Thymus (tissue), 11 donors: ENCODE measurements at regions not wholly inside any gene's neighbourhood (a gene's known extent, or its start where the extent isn't known, plus 50 kb on each side); places are given as distances from the start of the nearest gene placed in this dataset.

Experiments
- DNase-seq, 9 donors: peaks; one replicate each; pipeline ENCODE4 v3.0.0-alpha.2; 2013; ENCODE audit warnings: low spot score in 9 of 9, low read depth in 6 of 9, missing footprints in 1 of 9
- H3K27ac ChIP-seq, 2 donors: one replicate each; pipeline ENCODE4 v1.5.1; 2013; ENCODE audit warnings: control low read depth in 1 of 2, low read depth in 1 of 2, low read length in 1 of 2, mild to moderate bottlenecking in 1 of 2, moderate library complexity in 1 of 2
- H3K27me3 ChIP-seq, 2 donors: one replicate each; pipeline ENCODE4 v1.5.1; 2013; ENCODE audit warnings: low read length in 1 of 2; ENCODE audit not compliant: control insufficient read depth in 2 of 2, insufficient read depth in 1 of 2
- H3K36me3 ChIP-seq, 2 donors: one replicate each; pipeline ENCODE4 v1.5.1; 2013; ENCODE audit warnings: low read length in 1 of 2, mild to moderate bottlenecking in 1 of 2, moderate library complexity in 1 of 2; ENCODE audit not compliant: control insufficient read depth in 2 of 2, insufficient read depth in 2 of 2
- H3K4me1 ChIP-seq, 2 donors: one replicate each; pipeline ENCODE4 v1.5.1; 2013; ENCODE audit warnings: low read length in 2 of 2; ENCODE audit not compliant: control insufficient read depth in 2 of 2, insufficient read depth in 2 of 2
- H3K4me3 ChIP-seq, 2 donors: one replicate each; pipeline ENCODE4 v1.5.1; 2013; ENCODE audit warnings: low read length in 2 of 2, control low read depth in 1 of 2, mild to moderate bottlenecking in 1 of 2
- H3K9me3 ChIP-seq, 2 donors: one replicate each; pipeline ENCODE4 v1.5.1; 2013; ENCODE audit warnings: low read length in 1 of 2, mild to moderate bottlenecking in 1 of 2; ENCODE audit not compliant: control insufficient read depth in 2 of 2, insufficient read depth in 1 of 2
- WGBS: extraction: QIAGEN DNeasy Blood & Tissue Kit; methylation state at CpG from one replicate; pipeline ENCODE4 v1.1.7; 2013; 5-methylcytosine and 5-hydroxymethylcytosine counted together
- donor health status: healthy.

DNA sequence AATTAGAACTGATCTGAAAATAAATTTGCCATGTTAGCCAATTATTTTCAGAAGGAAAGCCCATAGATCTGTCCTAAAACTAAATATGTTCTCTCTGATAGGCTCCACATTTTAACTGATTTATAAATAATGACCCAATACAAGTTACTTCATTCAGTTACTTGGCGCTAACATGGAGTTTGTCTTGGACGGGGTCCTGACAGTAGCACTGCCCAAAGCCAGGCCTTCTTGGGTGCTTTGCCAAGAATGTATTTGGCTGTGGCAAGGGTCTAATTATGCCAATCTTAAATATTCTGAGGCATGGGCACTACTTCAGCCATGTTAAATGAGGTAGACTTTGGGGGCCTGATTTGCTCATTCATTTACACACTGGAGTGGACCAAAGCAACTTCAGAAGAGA is 135.0 kb upstream of the PKDCC start:
- WGBS = 99% methylated on average over 2 of the region's 2 CpGs
- peaks cover 0 to 2% of the 10 kb centered on the region in 2 donors for H3K27me3 ChIP-seq
- H3K27ac ChIP-seq = no peak overlapping the region
- no peak overlapping the region for H3K4me3 ChIP-seq
- peaks cover 0 to 5% of the 10 kb centered on the region in 2 donors for H3K4me1 ChIP-seq
- DNase-seq = no peak
- H3K9me3 ChIP-seq = no peaks in the 10 kb centered on the region
- H3K36me3 ChIP-seq = no peaks in the 10 kb centered on the region

DNA sequence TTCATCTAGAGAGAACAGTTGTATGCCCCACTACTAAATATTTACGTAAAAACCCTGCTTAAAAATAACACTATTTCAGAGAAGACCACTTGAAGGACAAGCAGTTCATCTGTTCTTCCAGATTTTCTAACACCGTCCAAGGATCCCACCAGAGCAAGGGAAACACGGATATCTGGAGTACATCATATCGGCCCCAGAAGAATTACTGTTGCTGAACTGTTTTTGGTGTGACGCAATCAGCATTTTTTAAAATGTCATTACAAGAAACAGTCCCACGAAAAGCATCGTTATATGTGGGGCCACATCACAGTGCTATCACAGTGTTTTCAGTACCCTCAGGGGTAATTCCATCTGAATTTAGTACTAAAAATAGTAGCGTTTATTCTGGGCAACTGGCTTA is 134.5 kb upstream of the PKDCC start:
- H3K27me3 ChIP-seq = peaks cover 0 to 2% of the 10 kb centered on the region in 2 donors
- H3K4me1 ChIP-seq = peaks cover 0 to 5% of the 10 kb centered on the region in 2 donors
- no peaks in the 10 kb centered on the region for H3K36me3 ChIP-seq
- WGBS = 97% methylated on average over 8 of the region's 8 CpGs
- H3K9me3 ChIP-seq = no peaks in the 10 kb centered on the region
- H3K27ac ChIP-seq = no peak overlapping the region
- DNase-seq = no peak
- no peak overlapping the region for H3K4me3 ChIP-seq

DNA sequence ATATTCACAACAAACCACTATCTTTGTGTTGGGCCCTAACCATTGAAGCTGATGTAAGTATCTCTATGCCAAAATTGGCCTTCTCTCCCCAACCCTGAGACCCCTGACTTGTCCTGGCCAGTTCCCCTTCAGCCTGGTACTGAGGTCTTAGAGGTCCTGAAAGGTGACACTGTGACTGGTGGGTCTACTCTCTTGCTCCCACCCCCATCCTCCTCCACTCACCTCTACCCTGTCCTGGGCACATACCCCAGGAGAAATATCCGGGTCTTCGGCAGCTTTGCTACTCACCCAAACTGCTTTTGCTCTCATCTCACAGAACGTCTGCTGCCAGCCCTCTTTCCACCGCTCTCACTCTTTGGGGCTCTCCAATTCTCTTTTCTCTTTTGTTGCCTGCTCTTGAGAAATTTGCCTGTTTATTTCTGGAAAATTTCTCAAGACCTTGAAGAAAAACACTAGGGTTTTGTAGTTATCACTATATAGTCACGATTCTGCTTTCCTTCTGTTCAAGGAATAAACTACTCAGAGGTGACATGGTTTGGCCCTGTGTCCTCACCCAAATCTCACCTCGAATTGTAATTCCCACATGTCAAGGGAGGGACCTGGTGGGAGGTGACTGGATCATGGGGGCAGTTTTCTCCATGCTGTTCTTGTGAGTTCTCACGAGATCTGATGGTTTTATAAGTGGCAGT is 133.8 kb upstream of the PKDCC start:
- DNase-seq = no peak
- peaks cover 0 to 5% of the 10 kb centered on the region in 2 donors for H3K4me1 ChIP-seq
- no peak overlapping the region for H3K27ac ChIP-seq
- no peaks in the 10 kb centered on the region for H3K9me3 ChIP-seq
- H3K4me3 ChIP-seq = no peak overlapping the region
- 90% methylated on average over 7 of the region's 7 CpGs for WGBS
- H3K36me3 ChIP-seq = no peaks in the 10 kb centered on the region
- peaks cover 0 to 5% of the 10 kb centered on the region in 2 donors for H3K27me3 ChIP-seq

DNA sequence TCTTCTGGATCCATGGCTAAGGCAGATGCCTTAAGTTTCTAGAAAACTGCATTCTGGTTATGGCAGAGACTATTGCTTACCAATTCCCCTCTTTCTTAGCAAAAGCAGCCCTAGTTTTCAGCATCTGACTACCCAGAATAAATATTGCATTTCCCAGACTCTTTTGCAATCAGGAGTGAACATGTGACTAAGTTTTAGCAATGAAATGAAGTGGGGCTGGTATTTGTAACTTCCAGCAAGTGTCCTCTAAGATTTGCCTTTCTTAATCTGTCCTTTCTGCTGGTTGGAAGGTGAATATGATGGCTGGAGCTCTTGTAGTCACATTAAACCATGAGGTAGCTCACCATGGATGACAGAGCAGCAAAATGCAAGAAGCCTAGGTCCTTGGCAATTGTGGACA is 132.9 kb upstream of the PKDCC start:
- Histone ChIP-seq H3K27me3 (peaks cover 0 to 3% of the 10 kb centered on the region in 2 donors), H3K9me3 (no peaks in the 10 kb centered on the region), H3K36me3 (no peaks in the 10 kb centered on the region), H3K4me1 (no peaks in the 10 kb centered on the region), H3K4me3 (no peak overlapping the region), H3K27ac (no peak overlapping the region)
- DNase-seq = no peak

DNA sequence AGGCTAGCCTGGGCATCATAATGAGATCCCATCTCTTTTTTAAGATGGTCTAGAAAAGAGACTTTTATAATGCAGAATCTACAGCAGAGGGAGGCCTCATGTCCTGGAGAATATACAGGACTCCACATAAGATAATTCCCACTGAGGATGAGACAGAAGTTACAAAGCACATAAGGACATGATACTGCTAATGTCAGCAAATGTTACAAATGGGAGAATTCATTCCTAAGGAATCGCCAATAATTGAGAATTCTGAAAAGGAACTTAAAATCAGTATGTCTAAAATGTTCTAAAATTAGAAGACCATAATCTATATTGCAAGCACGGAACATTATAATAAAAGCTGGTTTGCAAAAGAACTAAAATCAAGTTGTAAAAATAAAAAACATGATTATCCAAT is 131.6 kb upstream of the PKDCC start:
- no peak overlapping the region for H3K27ac ChIP-seq
- H3K4me1 ChIP-seq = no peaks in the 10 kb centered on the region
- no peaks in the 10 kb centered on the region for H3K36me3 ChIP-seq
- no peak for DNase-seq
- peaks cover 0 to 3% of the 10 kb centered on the region in 2 donors for H3K27me3 ChIP-seq
- no peaks in the 10 kb centered on the region for H3K9me3 ChIP-seq
- H3K4me3 ChIP-seq = no peak overlapping the region
- 98% methylated on average over 2 of the region's 2 CpGs for WGBS

DNA sequence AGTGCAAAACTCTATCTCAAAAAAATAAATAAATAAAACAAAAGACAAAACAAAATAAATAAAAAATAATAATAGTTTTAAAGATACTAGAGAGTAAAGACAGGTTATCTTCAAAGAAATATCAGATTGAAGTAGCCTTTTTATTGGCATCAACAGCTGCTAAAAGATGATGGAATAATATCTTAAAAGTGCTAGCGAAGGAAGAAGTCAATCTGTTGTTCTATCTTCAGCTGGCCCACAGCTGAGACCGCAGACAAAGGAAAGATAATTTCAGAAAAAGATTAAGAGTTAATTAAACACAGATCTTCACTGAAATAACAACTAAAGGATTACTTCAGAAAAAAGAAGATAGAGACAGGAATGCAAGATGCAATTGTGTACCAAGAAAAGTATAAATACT is 130.2 kb upstream of the PKDCC start:
- Histone ChIP-seq H3K9me3 (no peaks in the 10 kb centered on the region), H3K4me3 (no peak overlapping the region), H3K4me1 (no peaks in the 10 kb centered on the region), H3K27ac (no peak overlapping the region), H3K27me3 (peaks cover 0 to 3% of the 10 kb centered on the region in 2 donors), H3K36me3 (no peaks in the 10 kb centered on the region)
- WGBS = 97% methylated on average over 2 of the region's 2 CpGs
- no peak for DNase-seq

DNA sequence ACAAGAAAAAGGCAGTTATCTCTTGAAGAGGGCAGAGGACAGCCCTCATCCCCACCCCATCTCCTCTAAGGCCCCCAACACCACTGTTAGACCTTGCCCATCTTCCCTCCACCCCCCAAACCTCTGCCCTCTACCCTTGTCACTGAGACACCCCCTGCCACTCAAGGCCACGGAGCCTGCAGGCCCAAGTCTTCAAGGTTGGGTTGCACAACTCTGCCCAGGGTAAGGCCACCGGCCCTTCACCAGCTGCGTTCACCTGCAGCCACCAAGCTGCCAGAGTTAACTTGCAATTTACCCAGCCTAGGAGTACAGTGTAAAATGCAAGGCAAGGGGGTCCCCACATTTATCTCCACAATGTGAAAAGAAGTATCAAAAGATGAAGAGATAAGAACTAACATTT is 128.7 kb upstream of the PKDCC start:
- no peaks in the 10 kb centered on the region for H3K4me1 ChIP-seq
- no peak overlapping the region for H3K27ac ChIP-seq
- DNase-seq = no peak
- peaks cover 0 to 3% of the 10 kb centered on the region in 2 donors for H3K27me3 ChIP-seq
- WGBS = 100% methylated on average over 3 of the region's 3 CpGs
- H3K4me3 ChIP-seq = no peak overlapping the region
- H3K36me3 ChIP-seq = no peaks in the 10 kb centered on the region
- H3K9me3 ChIP-seq = no peaks in the 10 kb centered on the region

DNA sequence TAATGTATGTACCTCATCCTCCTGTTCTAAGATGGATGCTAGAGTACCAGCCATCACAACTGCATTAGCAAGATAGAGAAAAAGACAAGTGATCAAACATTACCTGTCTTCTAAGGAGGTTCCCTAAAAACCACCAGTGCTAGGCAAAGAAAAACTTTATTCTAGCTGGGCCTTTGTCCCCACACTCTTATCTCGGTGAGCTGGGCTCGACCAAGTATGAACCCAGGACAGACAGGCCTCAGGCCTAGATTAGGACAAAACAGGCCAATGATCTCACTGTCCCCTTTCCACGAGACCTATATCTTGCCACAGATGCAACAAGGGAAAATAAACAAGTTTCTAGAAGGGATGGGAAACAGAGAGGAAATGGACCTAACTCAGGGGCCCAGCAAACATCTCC is 127.6 kb upstream of the PKDCC start:
- Histone ChIP-seq H3K4me3 (no peak overlapping the region), H3K27me3 (peaks cover 0 to 3% of the 10 kb centered on the region in 2 donors), H3K36me3 (no peaks in the 10 kb centered on the region), H3K9me3 (no peaks in the 10 kb centered on the region), H3K4me1 (no peaks in the 10 kb centered on the region), H3K27ac (no peak overlapping the region)
- no peak for DNase-seq
- WGBS = 98% methylated on average over 3 of the region's 3 CpGs

DNA sequence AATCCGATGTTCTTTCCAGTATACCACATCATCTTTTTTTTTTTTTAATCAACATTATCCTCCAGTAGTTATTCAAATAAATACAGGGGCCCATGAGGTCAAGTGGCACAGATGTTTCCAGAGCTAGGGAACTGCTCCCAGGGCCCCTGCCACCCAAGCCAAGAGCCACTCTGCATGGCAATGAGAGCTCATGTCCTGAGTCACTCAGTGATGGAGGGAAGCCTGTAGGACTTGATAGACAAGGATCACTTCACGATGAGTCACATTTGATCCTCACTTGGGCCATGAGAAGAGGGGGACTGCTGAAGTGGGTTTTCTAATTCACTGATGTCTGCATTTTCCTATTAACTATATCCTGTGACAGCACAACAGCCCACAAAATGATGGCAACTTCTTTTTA is 127.0 kb upstream of the PKDCC start:
- Histone ChIP-seq H3K36me3 (no peaks in the 10 kb centered on the region), H3K27me3 (peaks cover 0 to 3% of the 10 kb centered on the region in 2 donors), H3K4me3 (no peak overlapping the region), H3K4me1 (no peaks in the 10 kb centered on the region), H3K27ac (no peak overlapping the region), H3K9me3 (no peaks in the 10 kb centered on the region)
- WGBS = 96% methylated on average over 2 of the region's 2 CpGs
- no peak for DNase-seq
